ENCODE measurements at regions not wholly inside any gene's neighbourhood (a gene's known extent, or its start where the extent isn't known, plus 50 kb on each side); places are given as distances from the start of the nearest gene placed in this dataset.

DNA sequence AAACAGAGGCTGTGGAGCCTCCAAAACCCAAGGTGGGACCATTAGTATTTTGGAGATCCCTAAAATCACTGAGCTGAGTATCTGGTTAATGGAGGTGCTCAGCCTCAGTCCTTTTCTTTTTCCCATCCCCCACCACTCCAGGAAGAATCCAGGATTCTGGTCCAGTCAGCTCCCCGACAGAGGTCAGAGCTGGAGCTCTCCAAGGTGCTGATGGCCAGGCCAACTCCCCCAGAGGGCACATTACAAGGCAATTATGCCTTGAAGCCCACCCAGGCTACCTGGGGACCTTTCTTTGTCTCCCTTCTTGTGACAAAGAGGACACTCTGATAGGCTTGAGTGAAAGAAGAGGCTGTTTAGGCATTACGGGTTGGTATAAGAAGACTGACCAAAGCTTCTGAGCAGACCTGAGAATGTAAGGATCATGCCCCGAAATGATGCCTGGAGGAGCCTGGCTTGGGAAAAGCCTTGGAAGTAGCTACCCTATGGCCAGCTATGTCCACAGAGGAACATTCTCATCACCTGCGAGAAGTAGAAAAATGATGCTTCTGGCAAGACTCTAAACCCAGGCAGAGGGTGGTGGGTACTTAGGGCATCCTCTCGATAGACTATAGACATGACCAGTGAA is 102.5 kb upstream of the LDAH start:
- TF ChIP-seq, protein P1, sequence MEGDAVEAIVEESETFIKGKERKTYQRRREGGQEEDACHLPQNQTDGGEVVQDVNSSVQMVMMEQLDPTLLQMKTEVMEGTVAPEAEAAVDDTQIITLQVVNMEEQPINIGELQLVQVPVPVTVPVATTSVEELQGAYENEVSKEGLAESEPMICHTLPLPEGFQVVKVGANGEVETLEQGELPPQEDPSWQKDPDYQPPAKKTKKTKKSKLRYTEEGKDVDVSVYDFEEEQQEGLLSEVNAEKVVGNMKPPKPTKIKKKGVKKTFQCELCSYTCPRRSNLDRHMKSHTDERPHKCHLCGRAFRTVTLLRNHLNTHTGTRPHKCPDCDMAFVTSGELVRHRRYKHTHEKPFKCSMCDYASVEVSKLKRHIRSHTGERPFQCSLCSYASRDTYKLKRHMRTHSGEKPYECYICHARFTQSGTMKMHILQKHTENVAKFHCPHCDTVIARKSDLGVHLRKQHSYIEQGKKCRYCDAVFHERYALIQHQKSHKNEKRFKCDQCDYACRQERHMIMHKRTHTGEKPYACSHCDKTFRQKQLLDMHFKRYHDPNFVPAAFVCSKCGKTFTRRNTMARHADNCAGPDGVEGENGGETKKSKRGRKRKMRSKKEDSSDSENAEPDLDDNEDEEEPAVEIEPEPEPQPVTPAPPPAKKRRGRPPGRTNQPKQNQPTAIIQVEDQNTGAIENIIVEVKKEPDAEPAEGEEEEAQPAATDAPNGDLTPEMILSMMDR (IDR thresholded peaks at IDR 0.05; ENCODE audit: low read depth, low read length), result no peak
- no peak for TF ChIP-seq EZH2phosphoT487 (IDR thresholded peaks at IDR 0.05; ENCODE audit: low read depth)
